ENCODE measurements at regions not wholly inside any gene's neighbourhood (a gene's known extent, or its start where the extent isn't known, plus 50 kb on each side); places are given as distances from the start of the nearest gene placed in this dataset.

- TF ChIP-seq, protein P1, sequence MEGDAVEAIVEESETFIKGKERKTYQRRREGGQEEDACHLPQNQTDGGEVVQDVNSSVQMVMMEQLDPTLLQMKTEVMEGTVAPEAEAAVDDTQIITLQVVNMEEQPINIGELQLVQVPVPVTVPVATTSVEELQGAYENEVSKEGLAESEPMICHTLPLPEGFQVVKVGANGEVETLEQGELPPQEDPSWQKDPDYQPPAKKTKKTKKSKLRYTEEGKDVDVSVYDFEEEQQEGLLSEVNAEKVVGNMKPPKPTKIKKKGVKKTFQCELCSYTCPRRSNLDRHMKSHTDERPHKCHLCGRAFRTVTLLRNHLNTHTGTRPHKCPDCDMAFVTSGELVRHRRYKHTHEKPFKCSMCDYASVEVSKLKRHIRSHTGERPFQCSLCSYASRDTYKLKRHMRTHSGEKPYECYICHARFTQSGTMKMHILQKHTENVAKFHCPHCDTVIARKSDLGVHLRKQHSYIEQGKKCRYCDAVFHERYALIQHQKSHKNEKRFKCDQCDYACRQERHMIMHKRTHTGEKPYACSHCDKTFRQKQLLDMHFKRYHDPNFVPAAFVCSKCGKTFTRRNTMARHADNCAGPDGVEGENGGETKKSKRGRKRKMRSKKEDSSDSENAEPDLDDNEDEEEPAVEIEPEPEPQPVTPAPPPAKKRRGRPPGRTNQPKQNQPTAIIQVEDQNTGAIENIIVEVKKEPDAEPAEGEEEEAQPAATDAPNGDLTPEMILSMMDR (IDR thresholded peaks at IDR 0.05), result no peak
- TF ChIP-seq POLR2A (IDR thresholded peaks at IDR 0.05), result no peak
Measured at GRCh38 chr9:19640014-19640413, 148.8 kb downstream of the SLC24A2 start.

Data from right lobe of liver (tissue), 4 donors.